GM23338 (cell line): ENCODE measurements at regions not wholly inside any gene's neighbourhood (a gene's known extent, or its start where the extent isn't known, plus 50 kb on each side); places are given as distances from the start of the nearest gene placed in this dataset.

Experiments
- ATAC-seq: fragments of 200-7000 bp; cut with Tn5 transposase; 3 replicates; pipeline ENCODE4 v1.9.1; 2020
- DNase-seq: peaks from one replicate; pipeline ENCODE4 v3.0.0-alpha.2; 2015; ENCODE audit warnings: low spot score
- H2AFZ ChIP-seq: fragments of 200-600 bp; sonication (generic); 2 replicates; pipeline ENCODE4 v1.8.0; 2016; ENCODE audit warnings: antibody characterized with exemption, mild to moderate bottlenecking, moderate library complexity
- H3F3A ChIP-seq: fragments of 200-600 bp; sonication (generic); replicated peaks from 2 replicates; pipeline ENCODE4 v1.8.0; 2017; ENCODE audit warnings: antibody characterized with exemption, mixed run types, low read depth
- H3K27ac ChIP-seq: fragments of 200-600 bp; sonication (generic); 2 replicates; pipeline ENCODE4 v1.6.1; 2016; ENCODE audit warnings: low read depth
- H3K27me3 ChIP-seq: fragments of 200-600 bp; sonication (generic); 2 replicates; pipeline ENCODE4 v1.8.0; 2016; ENCODE audit warnings: mild to moderate bottlenecking, mixed run types, moderate library complexity; ENCODE audit not compliant: insufficient read depth
- H3K36me3 ChIP-seq: fragments of 200-600 bp; sonication (generic); 2 replicates; pipeline ENCODE4 v1.8.0; 2016; ENCODE audit warnings: mild to moderate bottlenecking; ENCODE audit not compliant: insufficient read depth
- H3K4me1 ChIP-seq: fragments of 200-600 bp; sonication (generic); 2 replicates; pipeline ENCODE4 v1.8.0; 2016; ENCODE audit warnings: mild to moderate bottlenecking, moderate library complexity; ENCODE audit not compliant: insufficient read depth
- H3K4me2 ChIP-seq: fragments of 200-600 bp; sonication (generic); 2 replicates; pipeline ENCODE4 v1.7.1; 2017; ENCODE audit warnings: mixed run types
- H3K4me3 ChIP-seq: fragments of 200-600 bp; sonication (generic); 2 replicates; pipeline ENCODE4 v1.6.1; 2016; ENCODE audit warnings: mixed run types
- H3K79me2 ChIP-seq: fragments of 200-600 bp; sonication (generic); replicated peaks from 2 replicates; pipeline ENCODE4 v1.8.0; 2017; ENCODE audit warnings: mild to moderate bottlenecking; ENCODE audit not compliant: insufficient read depth
- H3K9me2 ChIP-seq: fragments of 200-600 bp; sonication (generic); 2 replicates; pipeline ENCODE4 v1.8.0; 2017; ENCODE audit not compliant: insufficient read depth
- H4K20me1 ChIP-seq: fragments of 200-600 bp; sonication (generic); replicated peaks from 2 replicates; pipeline ENCODE4 v1.8.0; 2017; ENCODE audit warnings: mild to moderate bottlenecking; ENCODE audit not compliant: insufficient read depth
- H3K27ac Mint-ChIP-seq: 2 replicates; pipeline ENCODE4 v1.8.0; 2020; ENCODE audit warnings: inconsistent platforms, mild to moderate bottlenecking, moderate library complexity, mixed read lengths
- H3K27me3 Mint-ChIP-seq: 3 replicates; pipeline ENCODE4 v1.8.0; 2022; ENCODE audit warnings: low read depth, mild to moderate bottlenecking, moderate library complexity, mixed read lengths, inconsistent platforms; ENCODE audit not compliant: insufficient read depth, poor library complexity
- H3K36me3 Mint-ChIP-seq: 3 replicates; pipeline ENCODE4 v1.8.0; 2021; ENCODE audit warnings: low read depth, mild to moderate bottlenecking, inconsistent platforms, moderate library complexity, mixed read lengths
- H3K4me1 Mint-ChIP-seq: 3 replicates; pipeline ENCODE4 v1.8.0; 2020; ENCODE audit warnings: mild to moderate bottlenecking, inconsistent platforms, mixed read lengths
- H3K4me3 Mint-ChIP-seq: 3 replicates; pipeline ENCODE4 v1.8.0; 2021; ENCODE audit warnings: moderate library complexity, mild to moderate bottlenecking, inconsistent platforms, mixed read lengths
- H3K9me3 Mint-ChIP-seq: 3 replicates; pipeline ENCODE4 v1.8.0; 2020; ENCODE audit warnings: moderate library complexity, mild to moderate bottlenecking, inconsistent platforms, mixed read lengths
- CREB1 ChIP-seq: fragments of 250-450 bp; sonication (Bioruptor Pico); IDR thresholded peaks from 2 replicates; pipeline ENCODE4 v1.5.0; 2020; ENCODE audit warnings: low read depth, mild to moderate bottlenecking, moderate library complexity
- EZH2phosphoT487 ChIP-seq: fragments of 200-600 bp; sonication (generic); IDR thresholded peaks from one replicate; pipeline ENCODE4 v1.8.1; 2018; ENCODE audit warnings: antibody characterized with exemption; ENCODE audit not compliant: unreplicated experiment
- POLR2AphosphoS5 ChIP-seq: IDR thresholded peaks from 2 replicates; pipeline ENCODE4 v1.6.1; 2016; ENCODE audit warnings: antibody characterized with exemption, low read depth
- STAT1 ChIP-seq: IDR thresholded peaks from one replicate; pipeline ENCODE4 v1.6.1; 2016; ENCODE audit warnings: antibody characterized with exemption; ENCODE audit not compliant: unreplicated experiment
- ZNF114 ChIP-seq: fragments of 250-450 bp; sonication (Bioruptor Pico); IDR thresholded peaks from 2 replicates; pipeline ENCODE4 v1.5.0; 2020; ENCODE audit warnings: mild to moderate bottlenecking, moderate library complexity
- TF ChIP-seq, protein P1 (sequence below): IDR thresholded peaks from one replicate; pipeline ENCODE4 v1.6.1; 2018; ENCODE audit warnings: antibody characterized with exemption; ENCODE audit not compliant: unreplicated experiment
- TF ChIP-seq, protein P2 (sequence below), 2 experiments: fragments of 200-600 bp in 1 of 2; sonication (generic) in 1 of 2; conservative IDR thresholded peaks; 2 replicates each; pipeline versions ENCODE4 v1.5.1 to v1.6.1; 2016 to 2017; ENCODE audit warnings: antibody characterized with exemption in 2 of 2, low read depth in 2 of 2, mild to moderate bottlenecking in 2 of 2, moderate library complexity in 1 of 2

DNA sequence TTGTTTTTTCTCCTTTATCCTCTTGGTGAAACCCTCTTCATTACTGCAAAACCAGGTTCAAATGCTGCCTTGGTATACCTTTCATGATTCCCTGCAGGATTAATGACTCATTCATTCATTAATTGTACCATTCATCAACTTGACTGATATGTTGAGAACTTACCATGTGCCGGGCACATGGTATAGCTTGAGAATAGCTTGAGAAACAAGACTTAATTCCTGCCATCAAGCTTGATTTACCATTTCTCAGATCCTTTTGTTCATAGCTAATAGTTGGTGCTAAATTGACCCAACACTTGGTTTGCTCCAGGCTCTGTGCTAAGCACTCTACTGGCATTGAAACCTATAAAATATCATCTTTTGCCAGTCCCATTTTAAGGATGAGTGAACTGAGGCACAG is 165.7 kb downstream of the YIPF5 start:
- H3K4me1 ChIP-seq: no peaks in the 10 kb centered on the region
- no peaks in the 10 kb centered on the region for H4K20me1 ChIP-seq
- no peak overlapping the region for H3K4me3 ChIP-seq
- Mint-ChIP-seq H3K9me3 (peaks cover 24% of the 10 kb centered on the region), H3K4me1 (no peaks in the 10 kb centered on the region), H3K4me3 (no peak overlapping the region), H3K36me3 (peaks cover 23% of the 10 kb centered on the region; the same call in 2 of the 3 replicates), H3K27ac (no peak overlapping the region), H3K27me3 (no peaks in the 10 kb centered on the region)
- H3K79me2 ChIP-seq: no peaks in the 10 kb centered on the region
- H3K36me3 ChIP-seq: peaks cover 12% of the 10 kb centered on the region; the same call in 1 of the 2 replicates
- no peak overlapping the region for H3K27ac ChIP-seq
- H3F3A ChIP-seq: no peaks in the 10 kb centered on the region
- no peaks in the 10 kb centered on the region for H3K27me3 ChIP-seq
- H3K9me2 ChIP-seq: no peaks in the 10 kb centered on the region; the same call in 1 of the 2 replicates
- TF ChIP-seq, protein P1, sequence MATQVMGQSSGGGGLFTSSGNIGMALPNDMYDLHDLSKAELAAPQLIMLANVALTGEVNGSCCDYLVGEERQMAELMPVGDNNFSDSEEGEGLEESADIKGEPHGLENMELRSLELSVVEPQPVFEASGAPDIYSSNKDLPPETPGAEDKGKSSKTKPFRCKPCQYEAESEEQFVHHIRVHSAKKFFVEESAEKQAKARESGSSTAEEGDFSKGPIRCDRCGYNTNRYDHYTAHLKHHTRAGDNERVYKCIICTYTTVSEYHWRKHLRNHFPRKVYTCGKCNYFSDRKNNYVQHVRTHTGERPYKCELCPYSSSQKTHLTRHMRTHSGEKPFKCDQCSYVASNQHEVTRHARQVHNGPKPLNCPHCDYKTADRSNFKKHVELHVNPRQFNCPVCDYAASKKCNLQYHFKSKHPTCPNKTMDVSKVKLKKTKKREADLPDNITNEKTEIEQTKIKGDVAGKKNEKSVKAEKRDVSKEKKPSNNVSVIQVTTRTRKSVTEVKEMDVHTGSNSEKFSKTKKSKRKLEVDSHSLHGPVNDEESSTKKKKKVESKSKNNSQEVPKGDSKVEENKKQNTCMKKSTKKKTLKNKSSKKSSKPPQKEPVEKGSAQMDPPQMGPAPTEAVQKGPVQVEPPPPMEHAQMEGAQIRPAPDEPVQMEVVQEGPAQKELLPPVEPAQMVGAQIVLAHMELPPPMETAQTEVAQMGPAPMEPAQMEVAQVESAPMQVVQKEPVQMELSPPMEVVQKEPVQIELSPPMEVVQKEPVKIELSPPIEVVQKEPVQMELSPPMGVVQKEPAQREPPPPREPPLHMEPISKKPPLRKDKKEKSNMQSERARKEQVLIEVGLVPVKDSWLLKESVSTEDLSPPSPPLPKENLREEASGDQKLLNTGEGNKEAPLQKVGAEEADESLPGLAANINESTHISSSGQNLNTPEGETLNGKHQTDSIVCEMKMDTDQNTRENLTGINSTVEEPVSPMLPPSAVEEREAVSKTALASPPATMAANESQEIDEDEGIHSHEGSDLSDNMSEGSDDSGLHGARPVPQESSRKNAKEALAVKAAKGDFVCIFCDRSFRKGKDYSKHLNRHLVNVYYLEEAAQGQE: no peak
- TF ChIP-seq POLR2AphosphoS5 (no peak), ZNF114 (CRISPR knock-in tag) (no peak), CREB1 (no peak)
- TF ChIP-seq, protein P2, sequence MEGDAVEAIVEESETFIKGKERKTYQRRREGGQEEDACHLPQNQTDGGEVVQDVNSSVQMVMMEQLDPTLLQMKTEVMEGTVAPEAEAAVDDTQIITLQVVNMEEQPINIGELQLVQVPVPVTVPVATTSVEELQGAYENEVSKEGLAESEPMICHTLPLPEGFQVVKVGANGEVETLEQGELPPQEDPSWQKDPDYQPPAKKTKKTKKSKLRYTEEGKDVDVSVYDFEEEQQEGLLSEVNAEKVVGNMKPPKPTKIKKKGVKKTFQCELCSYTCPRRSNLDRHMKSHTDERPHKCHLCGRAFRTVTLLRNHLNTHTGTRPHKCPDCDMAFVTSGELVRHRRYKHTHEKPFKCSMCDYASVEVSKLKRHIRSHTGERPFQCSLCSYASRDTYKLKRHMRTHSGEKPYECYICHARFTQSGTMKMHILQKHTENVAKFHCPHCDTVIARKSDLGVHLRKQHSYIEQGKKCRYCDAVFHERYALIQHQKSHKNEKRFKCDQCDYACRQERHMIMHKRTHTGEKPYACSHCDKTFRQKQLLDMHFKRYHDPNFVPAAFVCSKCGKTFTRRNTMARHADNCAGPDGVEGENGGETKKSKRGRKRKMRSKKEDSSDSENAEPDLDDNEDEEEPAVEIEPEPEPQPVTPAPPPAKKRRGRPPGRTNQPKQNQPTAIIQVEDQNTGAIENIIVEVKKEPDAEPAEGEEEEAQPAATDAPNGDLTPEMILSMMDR (conservative IDR thresholded peaks at IDR 0.05; ENCODE audit: low read depth in 2 of 2): no peak
- ATAC-seq (no peak), DNase-seq (no peak)
- no peak overlapping the region for H3K4me2 ChIP-seq
- no peak overlapping the region for H2AFZ ChIP-seq

DNA sequence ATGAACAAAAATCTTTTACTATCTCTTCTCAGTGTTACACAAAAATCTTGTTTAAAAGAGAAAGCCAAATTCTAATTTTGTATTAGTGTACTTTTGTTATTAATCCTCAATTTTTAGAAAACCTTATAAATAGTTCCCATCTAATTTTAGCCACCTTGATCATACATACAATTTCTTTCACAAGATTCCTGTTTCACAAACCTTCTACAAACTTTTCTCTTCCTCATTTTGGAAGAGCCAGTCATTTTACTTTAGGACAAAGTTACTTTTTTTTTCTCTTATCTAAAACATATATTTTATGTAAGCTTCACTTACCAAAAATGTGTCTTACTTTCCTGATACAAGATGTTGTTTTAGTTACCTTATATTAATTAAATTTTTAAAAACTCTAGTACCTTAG is 161.3 kb downstream of the YIPF5 start:
- no peak overlapping the region for H3K4me3 Mint-ChIP-seq
- Histone ChIP-seq H3K4me3 (no peak overlapping the region), H2AFZ (no peak overlapping the region), H3K27ac (no peak overlapping the region), H3K36me3 (peaks cover 29% of the 10 kb centered on the region), H3K79me2 (no peaks in the 10 kb centered on the region), H3K4me2 (no peak overlapping the region), H3F3A (peaks cover 4% of the 10 kb centered on the region; the same call in 1 of the 2 replicates), H3K9me2 (no peaks in the 10 kb centered on the region; the same call in 1 of the 2 replicates), H3K27me3 (no peaks in the 10 kb centered on the region), H3K4me1 (no peaks in the 10 kb centered on the region), H4K20me1 (no peaks in the 10 kb centered on the region)
- peaks cover 64% of the 10 kb centered on the region for H3K36me3 Mint-ChIP-seq
- DNase-seq: no peak
- H3K4me1 Mint-ChIP-seq: peaks cover 13% of the 10 kb centered on the region; the same call in 2 of the 3 replicates
- no peak overlapping the region for H3K27ac Mint-ChIP-seq
- no peak for ATAC-seq
- H3K9me3 Mint-ChIP-seq: peaks cover 68% of the 10 kb centered on the region
- peaks cover 13% of the 10 kb centered on the region for H3K27me3 Mint-ChIP-seq
- TF ChIP-seq, protein P1: no peak
- TF ChIP-seq POLR2AphosphoS5 (no peak), STAT1 (no peak), EZH2phosphoT487 (no peak)
